HG02884 (cell line): ENCODE measurements at regions not wholly inside any gene's neighbourhood (a gene's known extent, or its start where the extent isn't known, plus 50 kb on each side); places are given as distances from the start of the nearest gene placed in this dataset.
"Not testable (repeated sequence)": the region's sequence is repeated elsewhere in the genome, so short reads cannot be mapped to it uniquely, and the experiment has no call there.

ENCODE experiments used
- ATAC-seq: cut with Tn5 transposase; IDR thresholded peaks from one replicate; pipeline ENCODE4 v1.9.1; 2021; ENCODE audit warnings: mild to moderate bottlenecking, moderate library complexity; ENCODE audit not compliant: unreplicated experiment

- no peak for ATAC-seq
Measured at GRCh38 chr15:81835731-81836130, 210.1 kb downstream of the MEX3B start.

GRCh38 chr15:81830520-81830919 is 215.3 kb downstream of the MEX3B start:
- ATAC-seq, result no peak

- ATAC-seq, result no peak
Measured at GRCh38 chr15:81829918-81830317, 215.9 kb downstream of the MEX3B start.

- ATAC-seq, result no peak
Measured at GRCh38 chr15:81828135-81828534, 217.7 kb downstream of the MEX3B start.

- no peak for ATAC-seq
Measured at GRCh38 chr15:81825136-81825535, 220.7 kb downstream of the MEX3B start.

GRCh38 chr15:81822587-81822986 is 223.2 kb downstream of the MEX3B start:
- not testable (repeated sequence) for ATAC-seq

GRCh38 chr15:81819924-81820635 is 225.7 kb downstream of the MEX3B start:
- ATAC-seq, result no peak

- no peak for ATAC-seq
Measured at GRCh38 chr15:81814882-81815455, 230.8 kb downstream of the MEX3B start.

- ATAC-seq, result no peak
Measured at GRCh38 chr15:81813215-81813614, 232.6 kb downstream of the MEX3B start.

GRCh38 chr15:81812456-81812855 is 233.4 kb downstream of the MEX3B start:
- no peak for ATAC-seq

GRCh38 chr15:81811736-81812135 is 234.1 kb downstream of the MEX3B start:
- no peak for ATAC-seq

GRCh38 chr15:81809543-81809942 is 236.3 kb downstream of the MEX3B start:
- no peak for ATAC-seq

GRCh38 chr15:81807806-81808205 is 238.0 kb downstream of the MEX3B start:
- ATAC-seq, result no peak

GRCh38 chr15:81807186-81807585 is 238.6 kb downstream of the MEX3B start:
- no peak for ATAC-seq

- no peak for ATAC-seq
Measured at GRCh38 chr15:81795899-81796298, 249.9 kb downstream of the MEX3B start.

- no peak for ATAC-seq
Measured at GRCh38 chr15:81792646-81793045, 253.2 kb downstream of the MEX3B start.

GRCh38 chr15:81791322-81791721 is 254.5 kb downstream of the MEX3B start:
- ATAC-seq, result not testable (repeated sequence)

- no peak for ATAC-seq
Measured at GRCh38 chr15:81789403-81789802, 256.4 kb downstream of the MEX3B start.

- ATAC-seq, result no peak
Measured at GRCh38 chr15:81786776-81787175, 259.0 kb downstream of the MEX3B start.

- no peak for ATAC-seq
Measured at GRCh38 chr15:81785679-81786078, 260.1 kb downstream of the MEX3B start.

- no peak for ATAC-seq
Measured at GRCh38 chr15:81785181-81785580, 260.6 kb downstream of the MEX3B start.

GRCh38 chr15:81784751-81785150 is 261.1 kb downstream of the MEX3B start:
- no peak for ATAC-seq

GRCh38 chr15:81783586-81783985 is 262.2 kb downstream of the MEX3B start:
- no peak for ATAC-seq
